Activated naive CD4-positive, alpha-beta T cell treated with anti-CD3 and anti-CD28 coated beads for 36 hours (primary cell): ENCODE measurements at regions not wholly inside any gene's neighbourhood (a gene's known extent, or its start where the extent isn't known, plus 50 kb on each side); places are given as distances from the start of the nearest gene placed in this dataset.
"Not testable (repeated sequence)": the region's sequence is repeated elsewhere in the genome, so short reads cannot be mapped to it uniquely, and the experiment has no call there.

Experiments
- CTCF ChIA-PET: fragments of 350-600 bp; sonication (Branson Sonifier 250); formaldehyde crosslinking; loops from one replicate; lab custom pipeline; 2021; ENCODE audit warnings: antibody characterized with exemption; lab: Charles Lee
- DNase-seq: peaks from one replicate; pipeline ENCODE4 v3.0.0-alpha.2; 2020
- H3K27ac Mint-ChIP-seq: one replicate; pipeline ENCODE4 v1.8.0; 2021; ENCODE audit warnings: mild to moderate bottlenecking, mixed read lengths
- H3K27me3 Mint-ChIP-seq: one replicate; pipeline ENCODE4 v1.8.0; 2021; ENCODE audit warnings: low read depth, mixed read lengths
- H3K36me3 Mint-ChIP-seq: one replicate; pipeline ENCODE4 v1.8.0; 2021; ENCODE audit warnings: low read depth, mixed read lengths
- H3K4me1 Mint-ChIP-seq: one replicate; pipeline ENCODE4 v1.8.0; 2021; ENCODE audit warnings: low read depth, mixed read lengths
- H3K4me3 Mint-ChIP-seq: one replicate; pipeline ENCODE4 v1.8.0; 2021; ENCODE audit warnings: mild to moderate bottlenecking, moderate library complexity, mixed read lengths
- H3K9me3 Mint-ChIP-seq: one replicate; pipeline ENCODE4 v1.8.0; 2021; ENCODE audit warnings: mixed read lengths
- intact Hi-C: fragments of 100-400 bp; cut with micrococcal nuclease; formaldehyde crosslinking; loops from one replicate; pipeline ENCODE4 v1.15.1; 2023

GRCh38 chr15:92725171-92725570 lies 69.6 kb upstream of the FAM174B start:
- no peak overlapping the region for H3K4me3 Mint-ChIP-seq
- no peak for DNase-seq
- H3K9me3 Mint-ChIP-seq, result peaks cover 2% of the 10 kb centered on the region
- CTCF ChIA-PET, result no interaction called here
- H3K36me3 Mint-ChIP-seq, result no peaks in the 10 kb centered on the region
- H3K27me3 Mint-ChIP-seq, result no peaks in the 10 kb centered on the region
- no peak overlapping the region for H3K27ac Mint-ChIP-seq
- peaks cover 7% of the 10 kb centered on the region for H3K4me1 Mint-ChIP-seq
- intact Hi-C loops, result no loop called here

GRCh38 chr15:92728266-92728665 lies 72.7 kb upstream of the FAM174B start:
- Mint-ChIP-seq H3K36me3 (no peaks in the 10 kb centered on the region), H3K4me3 (no peak overlapping the region), H3K4me1 (peaks cover 8% of the 10 kb centered on the region), H3K27me3 (no peaks in the 10 kb centered on the region), H3K27ac (no peak overlapping the region), H3K9me3 (peaks cover under 1% of the 10 kb centered on the region)
- no peak for DNase-seq
- CTCF ChIA-PET, result no interaction called here
- intact Hi-C loops, result no loop called here

- H3K9me3 Mint-ChIP-seq, result no peaks in the 10 kb centered on the region
- intact Hi-C loops, result no loop called here
- H3K36me3 Mint-ChIP-seq, result no peaks in the 10 kb centered on the region
- peaks cover 9% of the 10 kb centered on the region for H3K4me1 Mint-ChIP-seq
- CTCF ChIA-PET, result interaction anchor here (0.6 to 2.2 kb wide), 5 partner anchors 17 to 307 kb away, joined by 3 to 10 read pairs (median 3); no protein-coding TSS in a partner anchor
- H3K27me3 Mint-ChIP-seq, result no peaks in the 10 kb centered on the region
- peak overlapping the region; percentile 77 for H3K4me3 Mint-ChIP-seq
- no peak overlapping the region for H3K27ac Mint-ChIP-seq
- no peak for DNase-seq
Measured at GRCh38 chr15:92733090-92733933, 77.7 kb upstream of the FAM174B start.

GRCh38 chr15:92733934-92734521 lies 78.5 kb upstream of the FAM174B start:
- intact Hi-C loops, result no loop called here
- peaks cover 9% of the 10 kb centered on the region for H3K4me1 Mint-ChIP-seq
- CTCF ChIA-PET, result interaction anchor here (0.7 to 2.2 kb wide), 4 partner anchors 17 to 302 kb away, joined by 3 to 10 read pairs (median 3); no protein-coding TSS in a partner anchor
- no peak overlapping the region for H3K27ac Mint-ChIP-seq
- peak overlapping the region; percentile 77 for H3K4me3 Mint-ChIP-seq
- no peaks in the 10 kb centered on the region for H3K9me3 Mint-ChIP-seq
- peak; percentile 33 for DNase-seq
- H3K36me3 Mint-ChIP-seq, result no peaks in the 10 kb centered on the region
- H3K27me3 Mint-ChIP-seq, result no peaks in the 10 kb centered on the region

- H3K4me3 Mint-ChIP-seq, H3K4me1 Mint-ChIP-seq, DNase-seq, intact Hi-C loops, H3K36me3 Mint-ChIP-seq, H3K9me3 Mint-ChIP-seq, CTCF ChIA-PET, H3K27me3 Mint-ChIP-seq, H3K27ac Mint-ChIP-seq: not testable (repeated sequence)
Measured at GRCh38 chr15:92739246-92739645, 83.7 kb upstream of the FAM174B start.

- intact Hi-C loops, result no loop called here
- CTCF ChIA-PET, result no interaction called here
- no peaks in the 10 kb centered on the region for H3K36me3 Mint-ChIP-seq
- no peak for DNase-seq
- no peaks in the 10 kb centered on the region for H3K9me3 Mint-ChIP-seq
- H3K27ac Mint-ChIP-seq, result no peak overlapping the region
- H3K4me1 Mint-ChIP-seq, result no peaks in the 10 kb centered on the region
- H3K4me3 Mint-ChIP-seq, result no peak overlapping the region
- no peaks in the 10 kb centered on the region for H3K27me3 Mint-ChIP-seq
Measured at GRCh38 chr15:92745845-92746271, 90.3 kb upstream of the FAM174B start.

GRCh38 chr15:92747047-92747446 lies 91.5 kb upstream of the FAM174B start:
- DNase-seq, result no peak
- intact Hi-C loops, result no loop called here
- H3K36me3 Mint-ChIP-seq, result no peaks in the 10 kb centered on the region
- no peak overlapping the region for H3K4me3 Mint-ChIP-seq
- no peaks in the 10 kb centered on the region for H3K4me1 Mint-ChIP-seq
- H3K27ac Mint-ChIP-seq, result no peak overlapping the region
- CTCF ChIA-PET, result no interaction called here
- no peaks in the 10 kb centered on the region for H3K9me3 Mint-ChIP-seq
- no peaks in the 10 kb centered on the region for H3K27me3 Mint-ChIP-seq

- DNase-seq, result no peak
- no peaks in the 10 kb centered on the region for H3K9me3 Mint-ChIP-seq
- H3K27ac Mint-ChIP-seq, result no peak overlapping the region
- no peaks in the 10 kb centered on the region for H3K27me3 Mint-ChIP-seq
- H3K4me1 Mint-ChIP-seq, result no peaks in the 10 kb centered on the region
- CTCF ChIA-PET, result no interaction called here
- H3K4me3 Mint-ChIP-seq, result no peak overlapping the region
- intact Hi-C loops, result no loop called here
- H3K36me3 Mint-ChIP-seq, result no peaks in the 10 kb centered on the region
Measured at GRCh38 chr15:92749216-92749615, 93.6 kb upstream of the FAM174B start.

- Mint-ChIP-seq H3K9me3 (no peaks in the 10 kb centered on the region), H3K27me3 (no peaks in the 10 kb centered on the region), H3K4me3 (no peak overlapping the region), H3K4me1 (no peaks in the 10 kb centered on the region), H3K27ac (no peak overlapping the region), H3K36me3 (no peaks in the 10 kb centered on the region)
- no peak for DNase-seq
- intact Hi-C loops, result no loop called here
- CTCF ChIA-PET, result no interaction called here
Measured at GRCh38 chr15:92749946-92750345, 94.4 kb upstream of the FAM174B start.

GRCh38 chr15:92751528-92751927 lies 96.0 kb upstream of the FAM174B start:
- no peak for DNase-seq
- H3K9me3 Mint-ChIP-seq, result no peaks in the 10 kb centered on the region
- H3K4me1 Mint-ChIP-seq, result no peaks in the 10 kb centered on the region
- no peaks in the 10 kb centered on the region for H3K36me3 Mint-ChIP-seq
- CTCF ChIA-PET, result no interaction called here
- intact Hi-C loops, result no loop called here
- no peaks in the 10 kb centered on the region for H3K27me3 Mint-ChIP-seq
- H3K27ac Mint-ChIP-seq, result no peak overlapping the region
- H3K4me3 Mint-ChIP-seq, result no peak overlapping the region

GRCh38 chr15:92753591-92753990 lies 98.0 kb upstream of the FAM174B start:
- intact Hi-C loops, result no loop called here
- DNase-seq, result no peak
- no peak overlapping the region for H3K27ac Mint-ChIP-seq
- CTCF ChIA-PET, result no interaction called here
- no peaks in the 10 kb centered on the region for H3K4me1 Mint-ChIP-seq
- H3K4me3 Mint-ChIP-seq, result no peak overlapping the region
- no peaks in the 10 kb centered on the region for H3K27me3 Mint-ChIP-seq
- H3K36me3 Mint-ChIP-seq, result no peaks in the 10 kb centered on the region
- H3K9me3 Mint-ChIP-seq, result no peaks in the 10 kb centered on the region

GRCh38 chr15:92763459-92763858 lies 107.9 kb upstream of the FAM174B start:
- Mint-ChIP-seq H3K9me3 (peaks cover 1% of the 10 kb centered on the region), H3K4me3 (no peak overlapping the region), H3K27me3 (no peaks in the 10 kb centered on the region), H3K27ac (no peak overlapping the region), H3K36me3 (no peaks in the 10 kb centered on the region), H3K4me1 (no peaks in the 10 kb centered on the region)
- intact Hi-C loops, result no loop called here
- CTCF ChIA-PET, result interaction anchor here (0.7 kb wide), 1 partner anchor 221 kb away, joined by 3 read pairs; no protein-coding TSS in a partner anchor
- DNase-seq, result no peak

- CTCF ChIA-PET, H3K36me3 Mint-ChIP-seq, H3K9me3 Mint-ChIP-seq, H3K4me1 Mint-ChIP-seq, H3K27me3 Mint-ChIP-seq, H3K27ac Mint-ChIP-seq, H3K4me3 Mint-ChIP-seq, intact Hi-C loops, DNase-seq: not testable (repeated sequence)
Measured at GRCh38 chr15:92768131-92768530, 112.6 kb upstream of the FAM174B start.
